ENCODE measurements at regions not wholly inside any gene's neighbourhood (a gene's known extent, or its start where the extent isn't known, plus 50 kb on each side); places are given as distances from the start of the nearest gene placed in this dataset.
A peak's percentile ranks its signal among the peaks of the same experiment; 100 is the strongest.

DNA sequence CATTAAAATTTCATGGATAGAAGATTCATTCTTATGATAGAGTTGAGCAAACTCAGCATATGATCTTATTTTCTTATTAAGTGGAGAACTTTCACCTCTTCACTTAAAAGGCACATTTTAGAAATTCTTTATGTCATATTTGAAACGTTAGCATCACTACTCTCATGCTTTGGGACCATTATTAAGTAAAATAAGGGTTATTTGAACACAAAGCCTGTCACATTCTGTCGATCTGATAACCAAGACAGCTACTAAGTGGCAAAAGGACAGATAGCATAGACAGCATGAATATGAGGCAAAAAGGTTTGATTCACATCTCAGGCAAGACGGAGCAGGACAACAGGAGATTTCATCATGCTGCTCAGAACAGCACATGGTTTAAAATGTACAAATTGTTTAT, 247.6 kb upstream of the ANO3 start:
- H2AFZ ChIP-seq: no peak overlapping the region
- H3K27ac ChIP-seq: no peak overlapping the region
- WGBS, 2 experiments (ENCODE audit: low coverage in 1 of 2, low lambda C conversion rate in 2 of 2, missing lambda C conversion rate in 2 of 2): 74 to 81% methylated on average over 3 of the region's 3 CpGs
- TF ChIP-seq EZH2phosphoT487 (IDR thresholded peaks at IDR 0.05; ENCODE audit: insufficient read depth, low read depth) (no peak), EZH2 (IDR thresholded peaks at IDR 0.05; ENCODE audit: insufficient read depth, poor library complexity, severe bottlenecking) (no peak)
- H3K4me1 ChIP-seq (ENCODE audit: insufficient read depth): peaks cover 12% of the 10 kb centered on the region
- H3K9ac ChIP-seq: no peak overlapping the region
- no peaks in the 10 kb centered on the region for H4K20me1 ChIP-seq (ENCODE audit: insufficient read depth)
- DNase-seq: no peak
- no peak overlapping the region for H3K4me3 ChIP-seq
- no peaks in the 10 kb centered on the region for H3K36me3 ChIP-seq (ENCODE audit: low read depth)
- no peaks in the 10 kb centered on the region for H3K27me3 ChIP-seq (replicated peaks; ENCODE audit: insufficient read depth)
- no peak overlapping the region for H3K4me2 ChIP-seq (ENCODE audit: unreplicated experiment)
- no peaks in the 10 kb centered on the region for H3K79me2 ChIP-seq (ENCODE audit: insufficient read depth)
- no peaks in the 10 kb centered on the region; the same call in 1 of the 2 replicates for H3K9me2 ChIP-seq (ENCODE audit: insufficient read depth)
- H3K9me3 ChIP-seq (ENCODE audit: low read depth): no peaks in the 10 kb centered on the region
- no peaks in the 10 kb centered on the region for H3F3A ChIP-seq (ENCODE audit: insufficient read depth)
- in situ Hi-C loops (cut with MboI): no loop called here

DNA sequence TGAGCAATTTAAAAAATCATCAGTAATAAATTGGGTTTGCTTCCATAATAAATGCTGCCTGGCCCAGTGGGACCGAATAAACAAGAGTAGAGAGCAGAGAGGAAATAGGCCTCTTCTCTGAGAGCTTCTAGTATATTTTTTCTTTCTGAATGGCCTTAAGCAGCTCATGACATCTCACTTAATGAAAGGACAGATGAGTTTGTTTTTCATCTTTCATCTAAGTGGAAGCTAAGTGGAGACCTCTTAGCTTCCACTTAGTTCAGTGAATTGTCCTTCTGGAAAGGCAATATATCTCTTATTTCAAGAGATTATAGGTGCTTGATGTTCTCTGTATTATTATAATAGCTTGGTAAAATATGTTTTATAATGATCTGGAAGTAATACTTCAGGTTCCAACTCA, 245.9 kb upstream of the ANO3 start:
- in situ Hi-C loops (cut with MboI): no loop called here

DNA sequence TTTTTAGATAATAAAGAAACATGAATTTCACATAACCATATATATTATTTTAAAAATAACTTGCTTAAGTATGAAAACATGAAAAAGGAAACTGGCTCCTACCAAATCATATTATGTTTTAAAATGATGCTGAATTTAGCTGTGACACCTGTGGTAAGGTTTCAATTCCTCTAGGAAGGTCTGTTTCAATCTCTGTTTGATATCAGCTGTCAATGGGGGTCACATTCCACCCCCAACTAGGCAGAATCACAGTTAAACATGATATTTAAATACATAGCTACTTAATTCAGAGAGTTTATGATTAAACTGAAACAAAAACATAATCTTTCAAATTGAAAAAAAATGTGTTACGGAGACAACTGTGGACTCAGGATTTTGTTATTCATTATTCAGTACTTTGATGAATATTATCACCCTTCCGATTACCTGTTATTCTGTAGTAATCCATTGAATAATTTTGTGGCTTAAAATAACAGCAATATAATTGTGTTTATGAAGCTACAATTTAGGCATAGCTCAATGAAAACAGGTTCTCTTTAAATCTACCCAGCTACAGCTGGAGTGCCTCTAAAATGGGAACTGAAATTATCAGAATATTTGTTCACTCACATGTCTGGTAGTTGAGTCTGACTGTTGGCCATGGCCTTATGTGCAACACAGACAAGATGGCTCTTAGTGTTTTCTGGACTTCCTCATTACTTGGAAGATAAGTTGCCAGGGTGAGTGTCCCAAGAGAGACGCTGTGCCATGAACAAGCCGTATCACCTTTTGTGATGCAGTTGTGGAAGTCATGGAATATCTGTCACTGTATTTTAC, 244.6 kb upstream of the ANO3 start:
- H3K27ac ChIP-seq: no peak overlapping the region
- H3K9me2 ChIP-seq (ENCODE audit: insufficient read depth): no peaks in the 10 kb centered on the region; the same call in 1 of the 2 replicates
- no peaks in the 10 kb centered on the region for H3F3A ChIP-seq (ENCODE audit: insufficient read depth)
- peaks cover 12% of the 10 kb centered on the region for H3K4me1 ChIP-seq (ENCODE audit: insufficient read depth)
- no peak overlapping the region for H3K4me3 ChIP-seq
- no peak overlapping the region for H3K9ac ChIP-seq
- no peak for DNase-seq
- H2AFZ ChIP-seq: no peak overlapping the region
- H3K79me2 ChIP-seq (ENCODE audit: insufficient read depth): no peaks in the 10 kb centered on the region
- H3K36me3 ChIP-seq (ENCODE audit: low read depth): no peaks in the 10 kb centered on the region
- in situ Hi-C loops (cut with MboI): no loop called here
- 97 to 99% methylated on average over 4 of the region's 4 CpGs for WGBS, 2 experiments (ENCODE audit: low coverage in 1 of 2, low lambda C conversion rate in 2 of 2, missing lambda C conversion rate in 2 of 2)
- H4K20me1 ChIP-seq (ENCODE audit: insufficient read depth): no peaks in the 10 kb centered on the region
- no peak overlapping the region for H3K4me2 ChIP-seq (ENCODE audit: unreplicated experiment)
- H3K9me3 ChIP-seq (ENCODE audit: low read depth): no peaks in the 10 kb centered on the region
- TF ChIP-seq EZH2 (IDR thresholded peaks at IDR 0.05; ENCODE audit: insufficient read depth, poor library complexity, severe bottlenecking): no peak
- TF ChIP-seq EZH2phosphoT487 (IDR thresholded peaks at IDR 0.05; ENCODE audit: insufficient read depth, low read depth): no peak
- H3K27me3 ChIP-seq (replicated peaks; ENCODE audit: insufficient read depth): no peaks in the 10 kb centered on the region

More for the DNA sequence above, 245.9 kb upstream of the ANO3 start:
- no peak overlapping the region for H3K27ac ChIP-seq
- no peaks in the 10 kb centered on the region for H3F3A ChIP-seq (ENCODE audit: insufficient read depth)
- no peak overlapping the region for H3K4me3 ChIP-seq
- no peak for TF ChIP-seq EZH2phosphoT487 (IDR thresholded peaks at IDR 0.05; ENCODE audit: insufficient read depth, low read depth)
- TF ChIP-seq EZH2 (IDR thresholded peaks at IDR 0.05; ENCODE audit: insufficient read depth, poor library complexity, severe bottlenecking): no peak
- no peaks in the 10 kb centered on the region for H3K36me3 ChIP-seq (ENCODE audit: low read depth)
- no peaks in the 10 kb centered on the region for H3K9me3 ChIP-seq (ENCODE audit: low read depth)
- no peaks in the 10 kb centered on the region for H4K20me1 ChIP-seq (ENCODE audit: insufficient read depth)
- no peak overlapping the region for H2AFZ ChIP-seq
- no peak for DNase-seq
- H3K4me1 ChIP-seq (ENCODE audit: insufficient read depth): peaks cover 12% of the 10 kb centered on the region
- H3K4me2 ChIP-seq (ENCODE audit: unreplicated experiment): no peak overlapping the region
- 73 to 83% methylated on average over 1 of the region's 1 CpG for WGBS, 2 experiments (ENCODE audit: low coverage in 1 of 2, low lambda C conversion rate in 2 of 2, missing lambda C conversion rate in 2 of 2)
- H3K27me3 ChIP-seq (replicated peaks; ENCODE audit: insufficient read depth): no peaks in the 10 kb centered on the region
- H3K9ac ChIP-seq: no peak overlapping the region
- H3K9me2 ChIP-seq (ENCODE audit: insufficient read depth): no peaks in the 10 kb centered on the region; the same call in 1 of the 2 replicates
- H3K79me2 ChIP-seq (ENCODE audit: insufficient read depth): no peaks in the 10 kb centered on the region

DNA sequence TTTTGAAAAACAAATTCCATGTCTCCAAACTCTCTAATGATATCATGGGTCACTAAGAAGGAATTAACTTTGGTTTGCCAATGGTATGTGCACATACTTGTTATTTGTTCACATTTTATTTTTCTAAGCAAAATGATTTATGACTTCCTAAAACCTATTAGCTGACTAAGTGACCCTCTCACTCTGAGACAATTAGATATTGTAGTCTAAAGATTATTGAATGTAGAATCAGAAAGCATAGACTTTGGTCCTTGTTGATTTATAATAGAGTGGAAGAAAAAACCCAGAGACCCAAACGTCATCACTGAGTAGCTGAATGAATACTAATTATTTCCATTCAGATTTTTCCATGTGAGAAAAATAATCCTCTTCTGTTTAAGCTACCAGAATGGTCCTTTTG, 243.5 kb upstream of the ANO3 start:
- Histone ChIP-seq H2AFZ (no peak overlapping the region), H3K4me2 (ENCODE audit: unreplicated experiment) (no peak overlapping the region), H3K9me3 (ENCODE audit: low read depth) (no peaks in the 10 kb centered on the region), H3K9ac (no peak overlapping the region), H3K4me3 (no peak overlapping the region), H3K27me3 (replicated peaks; ENCODE audit: insufficient read depth) (no peaks in the 10 kb centered on the region), H3K9me2 (ENCODE audit: insufficient read depth) (no peaks in the 10 kb centered on the region; the same call in 1 of the 2 replicates), H3K79me2 (ENCODE audit: insufficient read depth) (no peaks in the 10 kb centered on the region), H4K20me1 (ENCODE audit: insufficient read depth) (no peaks in the 10 kb centered on the region), H3K27ac (no peak overlapping the region), H3K36me3 (ENCODE audit: low read depth) (no peaks in the 10 kb centered on the region), H3F3A (ENCODE audit: insufficient read depth) (no peaks in the 10 kb centered on the region), H3K4me1 (ENCODE audit: insufficient read depth) (peaks cover 12% of the 10 kb centered on the region)
- in situ Hi-C loops (cut with MboI): no loop called here
- peak; percentile 54 for DNase-seq
- TF ChIP-seq EZH2 (IDR thresholded peaks at IDR 0.05; ENCODE audit: insufficient read depth, poor library complexity, severe bottlenecking): no peak
- no peak for TF ChIP-seq EZH2phosphoT487 (IDR thresholded peaks at IDR 0.05; ENCODE audit: insufficient read depth, low read depth)
- WGBS, 2 experiments (ENCODE audit: low coverage in 1 of 2, low lambda C conversion rate in 2 of 2, missing lambda C conversion rate in 2 of 2): 7 to 10% methylated on average over 1 of the region's 1 CpG

All from GM23248 (cell line).